Peyer's patch (tissue), 4 donors: ENCODE measurements at regions not wholly inside any gene's neighbourhood (a gene's known extent, or its start where the extent isn't known, plus 50 kb on each side); places are given as distances from the start of the nearest gene placed in this dataset.

Source experiments
- CTCF ChIP-seq, 6 experiments: fragments of 450-650 bp in 4 of 6; fragments of 200-600 bp in 2 of 6; sonication (generic) in 1 of 6; IDR thresholded peaks; one replicate each; pipeline ENCODE4 v1.5.1; 2017 to 2019; ENCODE audit warnings: antibody characterized with exemption in 6 of 6, mild to moderate bottlenecking in 3 of 6, moderate library complexity in 1 of 6
- POLR2A ChIP-seq, 2 donors: fragments of 450-650 bp; IDR thresholded peaks; one replicate each; pipeline ENCODE4 v1.5.1; 2017; ENCODE audit warnings: antibody characterized with exemption in 2 of 2, mild to moderate bottlenecking in 2 of 2, moderate library complexity in 2 of 2

- TF ChIP-seq CTCF (IDR thresholded peaks at IDR 0.05) (no peak), POLR2A (IDR thresholded peaks at IDR 0.05) (no peak)
Observed at GRCh38 chr12:39239490-39240486, 203.1 kb downstream of the KIF21A start.
